ENCODE measurements at regions not wholly inside any gene's neighbourhood (a gene's known extent, or its start where the extent isn't known, plus 50 kb on each side); places are given as distances from the start of the nearest gene placed in this dataset.

DNA sequence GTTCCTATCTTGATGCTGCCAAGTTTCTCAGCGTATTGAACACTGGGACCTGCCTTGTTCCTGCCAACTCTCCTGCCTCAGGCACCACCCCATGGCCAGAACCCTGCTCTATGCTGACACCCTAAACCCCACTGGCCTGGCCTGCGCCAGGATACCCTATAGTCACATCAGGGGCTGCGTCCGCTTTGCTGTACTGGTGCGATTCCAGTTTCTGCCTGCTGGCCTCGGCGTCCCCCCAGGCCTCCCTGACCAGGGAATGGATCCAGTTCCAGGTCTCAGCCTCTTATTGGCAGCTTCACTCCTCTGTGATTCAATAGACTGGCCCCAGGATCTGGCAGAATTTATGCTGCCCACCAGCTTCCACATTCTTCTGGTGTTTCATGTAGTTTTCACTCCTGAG, 55.0 kb downstream of the GPR6 start:
- no peak for DNase-seq

GRCh38 chr6:110033749-110034666, 55.9 kb downstream of the GPR6 start:
- DNase-seq = no peak

DNA sequence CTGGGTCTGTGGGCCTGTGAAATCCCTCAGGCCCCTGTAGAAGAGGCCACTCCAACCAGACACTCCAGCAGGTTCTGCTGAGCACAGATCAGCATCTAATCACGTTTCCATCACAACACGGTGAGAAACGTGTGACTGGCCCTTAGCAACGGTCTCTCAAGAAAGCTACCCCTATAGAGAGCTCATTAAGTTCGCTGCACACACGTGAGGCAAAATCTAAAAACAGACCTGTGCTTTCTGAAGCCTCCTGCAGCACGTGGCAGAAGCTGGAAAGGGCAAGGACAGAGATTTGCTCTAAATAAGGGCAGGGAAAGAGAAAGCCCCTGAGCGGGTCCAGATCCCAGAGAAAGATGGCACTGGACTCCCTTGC, 56.5 kb downstream of the GPR6 start:
- DNase-seq = no peak

DNA sequence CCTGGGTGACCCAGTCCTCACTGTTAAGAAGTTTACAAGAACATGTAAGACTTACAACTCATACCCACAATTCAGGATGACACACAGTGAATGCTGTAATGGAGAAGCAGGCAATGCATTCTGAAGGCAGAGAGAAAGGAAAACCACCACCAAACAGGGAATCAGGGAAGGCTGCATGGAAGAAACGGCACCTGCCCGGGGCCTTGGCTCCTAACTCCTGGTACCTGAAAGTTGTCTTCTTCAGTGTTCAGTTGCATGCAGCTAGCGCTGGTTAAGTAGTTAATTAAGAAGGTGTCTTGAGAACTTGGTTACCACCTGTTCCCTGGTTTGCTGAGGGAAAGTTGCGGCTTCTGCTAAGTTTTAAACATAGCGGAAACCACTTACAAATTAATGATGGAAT, 57.2 kb downstream of the GPR6 start:
- DNase-seq = no peak

DNA sequence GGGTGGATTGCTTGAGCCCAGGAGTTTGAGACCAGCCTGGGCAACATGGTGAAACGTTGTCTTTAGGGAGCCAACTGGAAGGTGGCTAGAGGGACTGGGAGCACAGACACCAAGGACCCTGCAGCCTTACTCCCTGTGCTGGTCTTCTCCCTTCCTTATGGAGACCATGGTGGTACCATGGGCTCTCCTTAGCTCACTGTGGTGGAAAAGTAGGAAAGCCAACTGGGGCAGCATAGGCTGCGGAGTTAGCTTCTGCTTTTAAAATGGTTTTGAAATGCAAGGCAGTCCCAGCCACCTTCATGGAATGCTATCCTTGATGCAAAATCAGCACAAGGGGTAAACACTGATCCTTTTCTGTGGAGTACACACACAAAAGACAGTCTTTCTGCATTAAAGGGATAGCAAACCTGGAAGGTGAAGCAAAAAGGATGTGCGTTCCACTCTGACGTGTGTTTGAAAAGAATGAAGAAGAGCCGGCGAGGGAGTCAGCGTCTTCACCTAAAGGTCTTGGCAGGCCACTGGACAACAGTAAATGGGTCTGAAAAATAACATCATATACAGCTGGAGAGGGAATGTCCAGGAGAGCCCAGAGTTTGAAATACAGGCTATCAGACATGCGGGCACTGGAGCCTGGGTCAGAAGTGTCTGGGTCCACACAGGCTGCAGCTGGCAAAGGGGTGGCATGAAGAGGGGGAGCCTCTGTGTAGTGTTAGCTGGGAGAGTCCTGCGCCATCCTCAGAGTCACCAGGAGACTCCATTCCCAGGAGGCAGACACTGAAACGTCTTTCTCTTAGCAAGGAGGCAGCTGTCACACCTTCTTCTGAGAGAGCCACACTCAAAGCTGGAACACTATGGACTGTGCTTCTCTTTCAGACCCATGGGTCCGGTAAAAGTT, 58.5 kb downstream of the GPR6 start:
- DNase-seq = no peak

- DNase-seq = no peak
Observed at GRCh38 chr6:110037726-110038295, 59.7 kb downstream of the GPR6 start.

- DNase-seq = peak; percentile 84 to 93
Observed at GRCh38 chr6:110039364-110039980, 61.4 kb downstream of the GPR6 start.

GRCh38 chr6:110039981-110040383, 61.9 kb downstream of the GPR6 start:
- DNase-seq = peak; percentile 69 to 83

GRCh38 chr6:110040716-110041115, 62.6 kb downstream of the GPR6 start:
- no peak for DNase-seq

- no peak for DNase-seq
Observed at GRCh38 chr6:110041126-110041525, 63.0 kb downstream of the GPR6 start.

GRCh38 chr6:110041830-110042229, 63.7 kb downstream of the GPR6 start:
- DNase-seq = no peak

DNA sequence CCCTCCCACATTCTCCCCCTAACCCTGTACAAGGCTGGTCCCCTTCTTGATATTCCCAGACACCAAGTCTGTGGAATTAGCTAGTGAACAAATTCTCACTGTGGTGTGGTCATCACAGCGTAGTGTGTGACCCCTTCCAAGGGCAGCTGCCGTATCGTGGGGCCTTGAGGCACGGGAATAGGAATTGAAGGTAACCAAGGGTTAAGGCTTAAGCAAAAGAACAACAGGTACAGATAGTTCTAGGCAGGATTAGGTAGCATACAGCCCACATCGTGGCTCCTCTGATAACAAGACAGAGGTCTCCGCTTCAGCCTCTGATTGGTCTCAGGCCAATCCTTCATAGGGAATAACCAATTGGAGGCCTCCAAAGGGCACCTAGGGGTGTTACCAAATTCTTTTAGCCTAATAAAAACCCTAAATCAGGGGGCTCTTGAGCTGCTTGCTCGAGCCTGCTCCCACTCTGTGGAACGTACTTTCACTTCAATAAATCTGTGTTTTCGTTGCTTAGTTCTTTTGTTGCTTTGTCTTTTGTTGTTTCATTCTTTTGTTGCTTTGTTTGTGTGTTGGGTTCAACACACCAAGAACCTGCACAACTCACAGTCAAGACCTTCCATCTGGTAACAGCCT, 64.7 kb downstream of the GPR6 start:
- DNase-seq = no peak

DNA sequence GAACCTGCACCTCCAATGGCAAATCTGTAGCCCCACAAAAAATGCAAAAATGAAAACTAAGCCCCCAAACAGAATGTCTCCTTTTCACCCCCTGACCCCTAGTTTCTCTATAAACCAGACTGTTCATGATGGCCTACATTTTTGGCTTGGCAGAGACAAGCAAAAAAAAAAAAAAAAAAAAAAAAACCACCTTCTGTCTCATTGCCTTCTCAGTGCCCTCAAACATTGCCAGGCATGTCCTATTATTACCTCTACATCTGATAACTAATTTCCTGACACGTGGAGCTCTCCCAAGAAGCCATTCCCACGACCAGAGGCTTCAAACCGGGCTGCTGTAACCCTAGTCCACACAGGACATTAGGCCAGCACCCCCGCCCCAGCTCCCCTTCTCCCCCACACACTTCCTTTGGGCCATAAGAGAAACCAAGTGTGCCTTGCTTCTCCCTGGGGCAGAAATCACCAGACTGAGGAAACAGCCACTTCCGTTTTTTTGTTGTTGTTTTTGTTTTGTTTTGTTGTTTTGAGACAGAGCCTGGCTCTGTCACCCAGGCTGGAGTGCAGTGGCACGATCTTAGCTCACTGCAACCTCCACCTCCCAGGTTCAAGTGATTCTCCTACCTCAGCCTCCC, 65.4 kb downstream of the GPR6 start:
- DNase-seq = no peak

GRCh38 chr6:110044096-110044495, 66.0 kb downstream of the GPR6 start:
- no peak for DNase-seq

DNA sequence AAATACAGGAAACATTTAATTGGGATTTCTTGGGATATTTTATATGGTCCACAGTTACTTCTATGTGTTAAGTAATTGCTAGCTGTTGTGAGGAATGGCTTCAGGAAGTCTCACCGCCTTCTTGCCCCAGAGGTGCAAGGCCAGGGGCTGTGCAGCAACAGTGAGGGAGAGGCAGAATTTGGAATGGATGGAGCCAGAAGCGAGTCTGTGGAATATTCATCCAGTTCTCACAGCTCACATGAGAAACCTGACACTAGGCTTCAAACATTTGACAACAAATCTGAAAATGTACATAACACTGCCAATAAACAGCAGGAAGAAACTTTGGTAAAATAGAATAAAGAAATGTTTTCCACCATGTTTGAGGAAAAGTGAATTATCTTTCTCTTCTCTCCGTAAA, 66.5 kb downstream of the GPR6 start:
- no peak for DNase-seq

- no peak for DNase-seq
Observed at GRCh38 chr6:110048221-110048875, 70.2 kb downstream of the GPR6 start.

- no peak for DNase-seq
Observed at GRCh38 chr6:110049696-110050439, 71.8 kb downstream of the GPR6 start.
